Lung microvascular endothelial cell (primary cell): ENCODE measurements at regions not wholly inside any gene's neighbourhood (a gene's known extent, or its start where the extent isn't known, plus 50 kb on each side); places are given as distances from the start of the nearest gene placed in this dataset.

Experiments
- DNase-seq, 2 donors: peaks; one replicate each; pipeline versions ENCODE4 v3.0.0 to v3.0.0-alpha.2; 2010; ENCODE audit warnings: low read depth in 2 of 2

- no peak for DNase-seq
Measured at GRCh38 chr4:15366721-15367120, 61.1 kb upstream of the C1QTNF7 start.

- no peak for DNase-seq
Measured at GRCh38 chr4:15368856-15369255, 59.0 kb upstream of the C1QTNF7 start.

GRCh38 chr4:15370296-15370695 is 57.5 kb upstream of the C1QTNF7 start:
- no peak for DNase-seq

GRCh38 chr4:15373363-15373762 is 54.5 kb upstream of the C1QTNF7 start:
- DNase-seq: no peak

- DNase-seq: no peak
Measured at GRCh38 chr4:15374656-15375055, 53.2 kb upstream of the C1QTNF7 start.

- DNase-seq: peak in 1 of 2 donors; percentile 10
Measured at GRCh38 chr4:15375667-15376066, 52.2 kb upstream of the C1QTNF7 start.

- no peak for DNase-seq
Measured at GRCh38 chr4:15376145-15376544, 51.7 kb upstream of the C1QTNF7 start.

- no peak for DNase-seq
Measured at GRCh38 chr4:15376594-15376993, 51.2 kb upstream of the C1QTNF7 start.
